GM12878 (cell line): ENCODE measurements at regions not wholly inside any gene's neighbourhood (a gene's known extent, or its start where the extent isn't known, plus 50 kb on each side); places are given as distances from the start of the nearest gene placed in this dataset.

ENCODE experiments used
- CHD4 ChIP-seq: fragments of 200-600 bp; sonication (generic); IDR thresholded peaks from 2 replicates; pipeline ENCODE4 v1.6.1; 2016; ENCODE audit warnings: mild to moderate bottlenecking
- EZH2 ChIP-seq: IDR thresholded peaks from 2 replicates; pipeline ENCODE4 v1.6.1; 2012; ENCODE audit warnings: low read depth, mild to moderate bottlenecking, control low read depth, inconsistent platforms, low read length, borderline replicate concordance; ENCODE audit not compliant: control insufficient read depth
- GABPA ChIP-seq: IDR thresholded peaks from 2 replicates; pipeline ENCODE4 v1.6.1; 2014; ENCODE audit warnings: antibody characterized with exemption, low read depth, mild to moderate bottlenecking, inconsistent platforms
- NFYB ChIP-seq: IDR thresholded peaks from 2 replicates; pipeline ENCODE4 v1.6.1; 2011; ENCODE audit warnings: low read depth, mild to moderate bottlenecking, low read length, improper control_type of control experiment, moderate library complexity; ENCODE audit not compliant: insufficient read depth
- POLR2A ChIP-seq: IDR thresholded peaks from 2 replicates; pipeline ENCODE4 v1.6.1; 2011; ENCODE audit warnings: low read depth, mild to moderate bottlenecking, low read length
- POLR2AphosphoS5 ChIP-seq: IDR thresholded peaks from 2 replicates; pipeline ENCODE4 v1.6.1; 2011; ENCODE audit warnings: mild to moderate bottlenecking, low read length, inconsistent platforms
- YY1 ChIP-seq: IDR thresholded peaks from 2 replicates; pipeline ENCODE4 v1.6.1; 2011; ENCODE audit warnings: low read depth, mild to moderate bottlenecking, low read length
- ZNF274 ChIP-seq: IDR thresholded peaks from one replicate; pipeline ENCODE4 v1.8.0; 2011; ENCODE audit not compliant: insufficient read length, insufficient read depth
- TF ChIP-seq, protein P1 (sequence below), 3 experiments: IDR thresholded peaks in 2 of 3; conservative IDR thresholded peaks in 1 of 3; 2 replicates each; pipeline ENCODE4 v1.5.1; 2011; ENCODE audit warnings: low read depth in 3 of 3, low read length in 3 of 3, mild to moderate bottlenecking in 3 of 3, control low read depth in 2 of 3, moderate library complexity in 2 of 3, inconsistent platforms in 1 of 3, mixed read lengths in 1 of 3; ENCODE audit not compliant: control insufficient read depth in 2 of 3, insufficient read depth in 1 of 3; ENCODE audit errors: extremely low read depth in 1 of 3
- TF ChIP-seq, protein P2 (sequence below): IDR thresholded peaks from 2 replicates; pipeline ENCODE4 v1.6.1; 2011; ENCODE audit warnings: low read depth, low read length, improper control_type of control experiment, borderline replicate concordance
- TF ChIP-seq, protein P3 (sequence below): fragments of 450-650 bp; IDR thresholded peaks from 2 replicates; pipeline ENCODE4 v1.6.1; 2017; ENCODE audit warnings: antibody characterized with exemption, mild to moderate bottlenecking, moderate library complexity

DNA sequence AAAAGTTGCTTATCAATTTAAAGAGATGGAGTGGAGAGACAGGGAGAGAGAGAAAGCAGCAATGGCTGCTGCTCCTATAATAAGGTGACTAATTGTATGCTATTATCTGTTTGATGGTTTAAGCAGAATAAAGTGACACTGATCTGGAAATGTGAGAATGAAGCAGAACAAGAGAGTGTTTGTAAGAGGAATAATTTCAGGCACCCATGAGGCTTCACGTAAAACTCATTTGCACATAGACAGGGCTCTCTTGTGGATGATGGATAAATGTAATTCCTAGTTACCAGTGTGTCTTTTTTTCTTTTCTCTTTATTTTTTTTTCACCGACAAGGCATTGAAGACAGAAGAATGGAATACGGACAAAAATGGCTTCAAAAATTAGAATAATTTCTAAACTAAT, 228.8 kb upstream of the TYRP1 start:
- no peak for TF ChIP-seq YY1
- no peak for TF ChIP-seq POLR2AphosphoS5
- TF ChIP-seq, protein P1, sequence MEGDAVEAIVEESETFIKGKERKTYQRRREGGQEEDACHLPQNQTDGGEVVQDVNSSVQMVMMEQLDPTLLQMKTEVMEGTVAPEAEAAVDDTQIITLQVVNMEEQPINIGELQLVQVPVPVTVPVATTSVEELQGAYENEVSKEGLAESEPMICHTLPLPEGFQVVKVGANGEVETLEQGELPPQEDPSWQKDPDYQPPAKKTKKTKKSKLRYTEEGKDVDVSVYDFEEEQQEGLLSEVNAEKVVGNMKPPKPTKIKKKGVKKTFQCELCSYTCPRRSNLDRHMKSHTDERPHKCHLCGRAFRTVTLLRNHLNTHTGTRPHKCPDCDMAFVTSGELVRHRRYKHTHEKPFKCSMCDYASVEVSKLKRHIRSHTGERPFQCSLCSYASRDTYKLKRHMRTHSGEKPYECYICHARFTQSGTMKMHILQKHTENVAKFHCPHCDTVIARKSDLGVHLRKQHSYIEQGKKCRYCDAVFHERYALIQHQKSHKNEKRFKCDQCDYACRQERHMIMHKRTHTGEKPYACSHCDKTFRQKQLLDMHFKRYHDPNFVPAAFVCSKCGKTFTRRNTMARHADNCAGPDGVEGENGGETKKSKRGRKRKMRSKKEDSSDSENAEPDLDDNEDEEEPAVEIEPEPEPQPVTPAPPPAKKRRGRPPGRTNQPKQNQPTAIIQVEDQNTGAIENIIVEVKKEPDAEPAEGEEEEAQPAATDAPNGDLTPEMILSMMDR (IDR thresholded peaks at IDR 0.05 in 2 of 3, conservative IDR thresholded peaks at IDR 0.05 in 1 of 3; ENCODE audit: control insufficient read depth in 2 of 3, extremely low read depth in 1 of 3, insufficient read depth in 1 of 3, low read depth in 3 of 3, low read length in 3 of 3) = no peak
- no peak for TF ChIP-seq POLR2A
- no peak for TF ChIP-seq NFYB
- TF ChIP-seq GABPA = no peak
- TF ChIP-seq EZH2 = no peak
- TF ChIP-seq, protein P2, sequence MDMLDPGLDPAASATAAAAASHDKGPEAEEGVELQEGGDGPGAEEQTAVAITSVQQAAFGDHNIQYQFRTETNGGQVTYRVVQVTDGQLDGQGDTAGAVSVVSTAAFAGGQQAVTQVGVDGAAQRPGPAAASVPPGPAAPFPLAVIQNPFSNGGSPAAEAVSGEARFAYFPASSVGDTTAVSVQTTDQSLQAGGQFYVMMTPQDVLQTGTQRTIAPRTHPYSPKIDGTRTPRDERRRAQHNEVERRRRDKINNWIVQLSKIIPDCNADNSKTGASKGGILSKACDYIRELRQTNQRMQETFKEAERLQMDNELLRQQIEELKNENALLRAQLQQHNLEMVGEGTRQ = no peak
- TF ChIP-seq CHD4 = no peak
- TF ChIP-seq ZNF274 = no peak
- TF ChIP-seq, protein P3, sequence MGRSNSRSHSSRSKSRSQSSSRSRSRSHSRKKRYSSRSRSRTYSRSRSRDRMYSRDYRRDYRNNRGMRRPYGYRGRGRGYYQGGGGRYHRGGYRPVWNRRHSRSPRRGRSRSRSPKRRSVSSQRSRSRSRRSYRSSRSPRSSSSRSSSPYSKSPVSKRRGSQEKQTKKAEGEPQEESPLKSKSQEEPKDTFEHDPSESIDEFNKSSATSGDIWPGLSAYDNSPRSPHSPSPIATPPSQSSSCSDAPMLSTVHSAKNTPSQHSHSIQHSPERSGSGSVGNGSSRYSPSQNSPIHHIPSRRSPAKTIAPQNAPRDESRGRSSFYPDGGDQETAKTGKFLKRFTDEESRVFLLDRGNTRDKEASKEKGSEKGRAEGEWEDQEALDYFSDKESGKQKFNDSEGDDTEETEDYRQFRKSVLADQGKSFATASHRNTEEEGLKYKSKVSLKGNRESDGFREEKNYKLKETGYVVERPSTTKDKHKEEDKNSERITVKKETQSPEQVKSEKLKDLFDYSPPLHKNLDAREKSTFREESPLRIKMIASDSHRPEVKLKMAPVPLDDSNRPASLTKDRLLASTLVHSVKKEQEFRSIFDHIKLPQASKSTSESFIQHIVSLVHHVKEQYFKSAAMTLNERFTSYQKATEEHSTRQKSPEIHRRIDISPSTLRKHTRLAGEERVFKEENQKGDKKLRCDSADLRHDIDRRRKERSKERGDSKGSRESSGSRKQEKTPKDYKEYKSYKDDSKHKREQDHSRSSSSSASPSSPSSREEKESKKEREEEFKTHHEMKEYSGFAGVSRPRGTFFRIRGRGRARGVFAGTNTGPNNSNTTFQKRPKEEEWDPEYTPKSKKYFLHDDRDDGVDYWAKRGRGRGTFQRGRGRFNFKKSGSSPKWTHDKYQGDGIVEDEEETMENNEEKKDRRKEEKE = no peak
